ENCODE measurements at regions not wholly inside any gene's neighbourhood (a gene's known extent, or its start where the extent isn't known, plus 50 kb on each side); places are given as distances from the start of the nearest gene placed in this dataset.

GRCh38 chr6:92559611-92560010 is 859.7 kb downstream of the EPHA7 start:
- DNase-seq (ENCODE audit: low spot score) = no peak
- no peak for TF ChIP-seq CTCF (IDR thresholded peaks at IDR 0.05; ENCODE audit: extremely low read depth, missing control alignments)

GRCh38 chr6:92559003-92559402 is 860.4 kb downstream of the EPHA7 start:
- no peak for TF ChIP-seq CTCF (IDR thresholded peaks at IDR 0.05; ENCODE audit: extremely low read depth, missing control alignments)
- no peak for DNase-seq (ENCODE audit: low spot score)

DNA sequence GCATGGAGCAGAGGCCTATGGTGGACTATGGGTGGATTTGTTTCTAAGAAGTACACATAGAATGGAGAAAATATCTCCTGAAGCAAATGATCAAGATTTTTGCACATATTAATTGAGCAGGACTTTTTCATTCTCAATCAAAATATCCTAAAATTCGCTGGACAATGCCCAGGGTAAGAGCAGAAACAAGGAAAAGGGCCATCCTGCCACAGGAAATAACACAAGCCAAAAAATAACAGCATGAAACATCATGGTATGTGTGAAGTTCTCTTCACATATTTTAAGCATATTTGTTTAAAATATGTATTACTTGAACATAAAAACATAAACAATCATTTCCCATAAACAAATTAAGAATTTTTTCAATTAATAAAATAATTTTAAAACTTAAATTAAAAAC is 868.9 kb downstream of the EPHA7 start:
- TF ChIP-seq CTCF (IDR thresholded peaks at IDR 0.05; ENCODE audit: extremely low read depth, missing control alignments) = no peak
- DNase-seq (ENCODE audit: low spot score) = no peak

GRCh38 chr6:92545861-92546260 is 873.5 kb downstream of the EPHA7 start:
- no peak for TF ChIP-seq CTCF (IDR thresholded peaks at IDR 0.05; ENCODE audit: extremely low read depth, missing control alignments)
- DNase-seq (ENCODE audit: low spot score) = no peak

DNA sequence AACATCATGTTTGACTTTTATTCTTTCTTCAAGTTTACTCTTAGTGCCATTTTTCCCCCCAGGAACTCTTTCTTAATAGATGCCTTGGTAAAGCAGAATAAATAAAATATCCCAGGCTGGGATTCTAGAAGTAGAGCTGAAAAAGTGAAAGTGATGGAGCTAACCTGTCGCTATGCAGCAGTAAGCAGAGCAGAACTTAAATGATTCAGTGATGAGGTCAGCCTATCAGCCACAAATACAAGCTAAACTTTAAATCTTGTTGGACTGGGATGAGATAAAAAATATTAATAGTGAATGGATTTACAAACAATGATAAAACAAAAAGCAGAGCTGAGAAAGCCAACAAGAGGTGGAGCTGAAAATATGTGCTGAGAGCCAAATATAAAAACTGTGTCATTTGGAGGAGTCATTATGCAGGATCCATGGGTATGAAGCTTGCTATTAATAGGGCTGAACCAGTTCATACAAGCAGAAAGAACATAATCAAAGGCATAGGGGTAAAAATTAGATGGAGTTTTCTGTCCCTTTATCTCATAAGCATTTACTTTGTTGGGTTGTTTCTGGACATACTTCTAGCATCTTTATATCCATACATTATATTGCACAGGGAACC is 877.8 kb downstream of the EPHA7 start:
- no peak for TF ChIP-seq CTCF (IDR thresholded peaks at IDR 0.05; ENCODE audit: extremely low read depth, missing control alignments)
- no peak for DNase-seq (ENCODE audit: low spot score)

DNA sequence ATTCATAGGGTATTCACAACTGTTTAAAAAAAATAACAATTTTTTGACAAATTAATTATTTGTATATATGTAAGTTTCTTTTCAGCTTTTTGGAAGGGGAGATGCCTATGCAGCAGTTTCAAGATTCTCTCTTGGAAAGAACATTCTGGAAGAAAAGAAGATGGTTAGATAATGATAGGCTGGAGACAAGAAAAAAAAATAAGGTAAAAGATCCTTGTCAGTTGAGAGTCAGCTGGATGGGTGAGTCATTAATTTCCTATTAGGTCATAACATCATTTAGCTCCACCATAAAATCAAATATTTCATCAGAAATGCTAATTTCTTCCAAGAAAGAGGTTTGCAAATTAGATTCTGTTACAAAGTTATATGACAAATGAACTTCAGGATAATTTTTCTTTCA is 880.4 kb downstream of the EPHA7 start:
- no peak for TF ChIP-seq CTCF (IDR thresholded peaks at IDR 0.05; ENCODE audit: extremely low read depth, missing control alignments)
- no peak for DNase-seq (ENCODE audit: low spot score)

- DNase-seq (ENCODE audit: low spot score) = no peak
These were observed 881.1 kb downstream of the EPHA7 start for GRCh38 chr6:92538275-92538674.

More at GRCh38 chr6:92538275-92538674, 881.1 kb downstream of the EPHA7 start:
- TF ChIP-seq CTCF (IDR thresholded peaks at IDR 0.05; ENCODE audit: extremely low read depth, missing control alignments) = no peak

Measured in GM20000 (cell line).